NB4 (cell line): ENCODE measurements at regions not wholly inside any gene's neighbourhood (a gene's known extent, or its start where the extent isn't known, plus 50 kb on each side); places are given as distances from the start of the nearest gene placed in this dataset.

Experiments
- CTCF ChIP-seq: IDR thresholded peaks from one replicate; pipeline ENCODE4 v1.5.1; 2012; ENCODE audit warnings: low read depth, low read length
- POLR2A ChIP-seq: IDR thresholded peaks from 2 replicates; pipeline ENCODE4 v1.6.1; 2011; ENCODE audit warnings: mild to moderate bottlenecking; ENCODE audit not compliant: insufficient read length; ENCODE audit errors: extremely low read depth
- TF ChIP-seq, protein P1 (sequence below): IDR thresholded peaks from 2 replicates; pipeline ENCODE4 v1.6.1; 2011; ENCODE audit warnings: low read depth, low read length

DNA sequence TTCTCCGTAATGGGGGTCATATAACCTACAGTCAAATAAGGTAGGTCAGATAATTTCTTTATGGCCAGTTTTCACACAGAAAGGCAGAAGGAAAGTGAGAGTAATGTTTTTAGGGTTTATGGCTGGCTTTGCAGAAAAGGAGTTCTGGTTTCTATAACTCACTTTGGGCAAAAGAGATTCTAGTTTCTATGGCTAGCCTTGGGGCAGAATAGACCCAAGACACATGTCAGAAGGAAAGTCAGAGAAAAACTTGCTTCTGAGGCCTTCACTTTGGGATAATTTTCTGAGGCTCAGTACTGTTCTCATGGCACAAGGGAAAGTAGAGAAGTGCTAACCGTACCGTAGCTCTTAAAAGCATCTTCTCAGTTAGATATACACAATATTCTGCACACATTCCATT is 1145.3 kb downstream of the EFNA5 start:
- TF ChIP-seq POLR2A (no peak), CTCF (no peak)
- TF ChIP-seq, protein P1, sequence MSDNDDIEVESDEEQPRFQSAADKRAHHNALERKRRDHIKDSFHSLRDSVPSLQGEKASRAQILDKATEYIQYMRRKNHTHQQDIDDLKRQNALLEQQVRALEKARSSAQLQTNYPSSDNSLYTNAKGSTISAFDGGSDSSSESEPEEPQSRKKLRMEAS: no peak
